HEK293 (cell line): ENCODE measurements at regions not wholly inside any gene's neighbourhood (a gene's known extent, or its start where the extent isn't known, plus 50 kb on each side); places are given as distances from the start of the nearest gene placed in this dataset.

Experiments used
- CTCF ChIA-PET: fragments of 350-600 bp; formaldehyde crosslinking; extraction: SDS; loops from one replicate; lab custom pipeline; 2021; ENCODE audit warnings: antibody characterized with exemption; lab: Yijun Ruan, JAX
- POLR2A ChIA-PET: fragments of 300-600 bp; formaldehyde crosslinking; extraction: SDS; loops from one replicate; lab custom pipeline; 2020; ENCODE audit warnings: antibody characterized with exemption, inconsistent platforms; lab: Yijun Ruan, JAX
- H3K27ac ChIP-seq: fragments of 200-500 bp; sonication (Bioruptor generic); 2 replicates; pipeline ENCODE4 v1.5.1; 2014; ENCODE audit warnings: low read depth, low read length, control low read depth, inconsistent platforms; ENCODE audit errors: extremely low read depth
- H3K36me3 ChIP-seq, 2 experiments: fragments of 200-500 bp in 1 of 2; sonication (Bioruptor generic) in 1 of 2; 1 replicate in 1 of 2; 2 replicates in 1 of 2; pipeline ENCODE4 v1.5.1; 2014 to 2017; ENCODE audit warnings: inconsistent platforms in 2 of 2, low read length in 2 of 2; ENCODE audit not compliant: control insufficient read depth in 2 of 2, insufficient read depth in 1 of 2
- H3K4me1 ChIP-seq: fragments of 200-500 bp; sonication (Bioruptor generic); 2 replicates; pipeline ENCODE4 v1.5.1; 2014; ENCODE audit warnings: mild to moderate bottlenecking, low read length, inconsistent platforms; ENCODE audit not compliant: control insufficient read depth, insufficient read depth
- H3K4me3 ChIP-seq: 2 replicates; pipeline ENCODE4 v1.5.1; 2011; ENCODE audit warnings: low read depth, mild to moderate bottlenecking, control low read depth, low read length, moderate library complexity
- H3K9me3 ChIP-seq: fragments of 200-500 bp; sonication (Bioruptor generic); 2 replicates; pipeline ENCODE4 v1.5.1; 2014; ENCODE audit warnings: low read depth, low read length, inconsistent platforms; ENCODE audit not compliant: control insufficient read depth, insufficient read depth
- GFI1B ChIP-seq: fragments of 450-650 bp; formaldehyde crosslinking; IDR thresholded peaks from 2 replicates; pipeline ENCODE4 v1.5.1; 2016; ENCODE audit warnings: missing biosample characterization, missing genetic modification characterization
- GLIS2 ChIP-seq: fragments of 450-650 bp; formaldehyde crosslinking; IDR thresholded peaks from 2 replicates; pipeline ENCODE4 v1.5.1; 2016; ENCODE audit warnings: missing biosample characterization, missing genetic modification characterization
- HOXA7 ChIP-seq: sonication (generic); formaldehyde crosslinking; IDR thresholded peaks from 2 replicates; pipeline ENCODE4 v1.8.1; 2022; ENCODE audit warnings: missing genetic modification reagents, borderline replicate concordance
- KLF9 ChIP-seq: fragments of 450-650 bp; formaldehyde crosslinking; IDR thresholded peaks from 2 replicates; pipeline ENCODE4 v1.5.1; 2016; ENCODE audit warnings: missing biosample characterization, missing genetic modification characterization, low read depth
- REPIN1 ChIP-seq: fragments of 450-650 bp; formaldehyde crosslinking; IDR thresholded peaks from 2 replicates; pipeline ENCODE4 v1.5.1; 2017; ENCODE audit warnings: missing biosample characterization, missing genetic modification characterization, low read depth
- SP2 ChIP-seq: fragments of 450-650 bp; formaldehyde crosslinking; IDR thresholded peaks from 2 replicates; pipeline ENCODE4 v1.5.1; 2016; ENCODE audit warnings: missing biosample characterization, missing genetic modification characterization
- WT1 ChIP-seq: fragments of 450-650 bp; formaldehyde crosslinking; IDR thresholded peaks from 2 replicates; pipeline ENCODE4 v1.5.1; 2016; ENCODE audit warnings: missing biosample characterization, missing genetic modification characterization
- YY1 ChIP-seq: fragments of 450-650 bp; formaldehyde crosslinking; IDR thresholded peaks from 2 replicates; pipeline ENCODE4 v1.5.1; 2018; ENCODE audit warnings: missing biosample characterization, missing genetic modification characterization
- ZBTB17 ChIP-seq: fragments of 450-650 bp; formaldehyde crosslinking; IDR thresholded peaks from 2 replicates; pipeline ENCODE4 v1.5.1; 2016; ENCODE audit warnings: missing biosample characterization, missing genetic modification characterization
- ZBTB48 ChIP-seq: fragments of 450-650 bp; formaldehyde crosslinking; IDR thresholded peaks from 2 replicates; pipeline ENCODE4 v1.5.1; 2016; ENCODE audit warnings: missing biosample characterization, missing genetic modification characterization
- ZFP37 ChIP-seq: fragments of 450-650 bp; formaldehyde crosslinking; IDR thresholded peaks from 2 replicates; pipeline ENCODE4 v1.5.1; 2016; ENCODE audit warnings: missing biosample characterization, missing genetic modification characterization
- ZNF121 ChIP-seq: fragments of 450-650 bp; formaldehyde crosslinking; IDR thresholded peaks from 2 replicates; pipeline ENCODE4 v1.5.1; 2016; ENCODE audit warnings: missing biosample characterization, missing genetic modification characterization
- ZNF138 ChIP-seq: fragments of 450-650 bp; formaldehyde crosslinking; IDR thresholded peaks from 2 replicates; pipeline ENCODE4 v1.5.1; 2016; ENCODE audit warnings: missing biosample characterization, missing genetic modification characterization, borderline replicate concordance
- ZNF155 ChIP-seq: fragments of 450-650 bp; formaldehyde crosslinking; IDR thresholded peaks from 2 replicates; pipeline ENCODE4 v1.5.1; 2016; ENCODE audit warnings: missing biosample characterization, missing genetic modification characterization
- ZNF280D ChIP-seq: fragments of 450-650 bp; formaldehyde crosslinking; IDR thresholded peaks from 2 replicates; pipeline ENCODE4 v1.5.1; 2016; ENCODE audit warnings: missing biosample characterization, missing genetic modification characterization
- ZNF302 ChIP-seq: fragments of 450-650 bp; formaldehyde crosslinking; IDR thresholded peaks from 2 replicates; pipeline ENCODE4 v1.5.1; 2016; ENCODE audit warnings: missing biosample characterization, missing genetic modification characterization, low read depth
- ZNF311 ChIP-seq: fragments of 450-650 bp; formaldehyde crosslinking; IDR thresholded peaks from 2 replicates; pipeline ENCODE4 v1.5.1; 2017; ENCODE audit warnings: missing biosample characterization, missing genetic modification characterization, borderline replicate concordance
- ZNF354C ChIP-seq: fragments of 450-650 bp; formaldehyde crosslinking; IDR thresholded peaks from 2 replicates; pipeline ENCODE4 v1.5.1; 2016; ENCODE audit warnings: missing biosample characterization, missing genetic modification characterization, low read depth, borderline replicate concordance
- ZNF394 ChIP-seq: fragments of 450-650 bp; formaldehyde crosslinking; IDR thresholded peaks from 2 replicates; pipeline ENCODE4 v1.5.1; 2016; ENCODE audit warnings: missing biosample characterization, missing genetic modification characterization, mild to moderate bottlenecking, moderate library complexity, borderline replicate concordance
- ZNF426 ChIP-seq: fragments of 450-650 bp; formaldehyde crosslinking; IDR thresholded peaks from 2 replicates; pipeline ENCODE4 v1.5.1; 2017; ENCODE audit warnings: missing biosample characterization, missing genetic modification characterization, mild to moderate bottlenecking, inconsistent platforms, moderate library complexity
- ZNF473 ChIP-seq: fragments of 450-650 bp; formaldehyde crosslinking; IDR thresholded peaks from 2 replicates; pipeline ENCODE4 v1.5.1; 2017; ENCODE audit warnings: missing biosample characterization, missing genetic modification characterization
- ZNF513 ChIP-seq: fragments of 450-650 bp; IDR thresholded peaks from 2 replicates; pipeline ENCODE4 v1.5.1; 2018; ENCODE audit warnings: missing biosample characterization, missing genetic modification characterization
- ZNF560 ChIP-seq: fragments of 450-650 bp; formaldehyde crosslinking; IDR thresholded peaks from 2 replicates; pipeline ENCODE4 v1.5.1; 2017; ENCODE audit warnings: missing biosample characterization, missing genetic modification characterization, borderline replicate concordance
- ZNF580 ChIP-seq: fragments of 450-650 bp; formaldehyde crosslinking; IDR thresholded peaks from 2 replicates; pipeline ENCODE4 v1.5.1; 2016; ENCODE audit warnings: missing biosample characterization, missing genetic modification characterization
- ZNF624 ChIP-seq: fragments of 450-650 bp; formaldehyde crosslinking; IDR thresholded peaks from 2 replicates; pipeline ENCODE4 v1.5.1; 2017; ENCODE audit warnings: missing biosample characterization, missing genetic modification characterization
- ZNF76 ChIP-seq: fragments of 450-650 bp; formaldehyde crosslinking; IDR thresholded peaks from 2 replicates; pipeline ENCODE4; 2016; ENCODE audit warnings: low read depth, missing biosample characterization, missing genetic modification characterization, borderline replicate concordance
- ZNF768 ChIP-seq: fragments of 450-650 bp; formaldehyde crosslinking; IDR thresholded peaks from 2 replicates; pipeline ENCODE4 v1.5.1; 2018; ENCODE audit warnings: missing biosample characterization, mild to moderate bottlenecking, missing genetic modification characterization
- ZNF785 ChIP-seq: fragments of 450-650 bp; formaldehyde crosslinking; IDR thresholded peaks from 2 replicates; pipeline ENCODE4 v1.5.1; 2016; ENCODE audit warnings: missing biosample characterization, missing genetic modification characterization
- ZSCAN30 ChIP-seq: fragments of 450-650 bp; IDR thresholded peaks from 2 replicates; pipeline ENCODE4 v1.5.1; 2018; ENCODE audit warnings: missing biosample characterization, mild to moderate bottlenecking, missing genetic modification characterization, moderate library complexity
- ZSCAN5A ChIP-seq: fragments of 450-650 bp; formaldehyde crosslinking; IDR thresholded peaks from 2 replicates; pipeline ENCODE4 v1.5.1; 2016; ENCODE audit warnings: missing biosample characterization, missing genetic modification characterization
- ZXDB ChIP-seq: fragments of 450-650 bp; formaldehyde crosslinking; IDR thresholded peaks from 2 replicates; pipeline ENCODE4 v1.5.1; 2016; ENCODE audit warnings: missing biosample characterization, missing genetic modification characterization

- no peaks in the 10 kb centered on the region for H3K4me1 ChIP-seq
- H3K27ac ChIP-seq, result no peak overlapping the region
- CTCF ChIA-PET, result no interaction called here
- TF ChIP-seq GFI1B (no peak), ZBTB48 (tag by site-specific recombination) (no peak), ZNF473 (tag by site-specific recombination) (no peak), KLF9 (tag by site-specific recombination) (no peak), ZNF280D (no peak), ZFP37 (tag by site-specific recombination) (no peak), ZNF76 (tag by site-specific recombination) (no peak), ZNF580 (tag by site-specific recombination) (no peak), ZNF785 (no peak), ZNF155 (tag by site-specific recombination) (no peak), GLIS2 (tag by site-specific recombination) (no peak), ZNF624 (tag by site-specific recombination) (no peak), ZNF311 (tag by site-specific recombination) (no peak), ZNF426 (tag by site-specific recombination) (no peak), YY1 (no peak), ZSCAN30 (tag by site-specific recombination) (no peak), ZNF302 (tag by site-specific recombination) (no peak), ZBTB17 (tag by site-specific recombination) (no peak), ZNF768 (tag by site-specific recombination) (no peak), ZNF121 (tag by site-specific recombination) (no peak)
- POLR2A ChIA-PET, result no interaction called here
- no peaks in the 10 kb centered on the region for H3K36me3 ChIP-seq
- H3K4me3 ChIP-seq, result no peak overlapping the region
- H3K9me3 ChIP-seq, result no peaks in the 10 kb centered on the region
These were observed 138.6 kb upstream of the TRHDE start for GRCh38 chr12:72133497-72134055.

GRCh38 chr12:72134246-72135020 lies 137.7 kb upstream of the TRHDE start:
- no peak overlapping the region for H3K27ac ChIP-seq
- H3K4me1 ChIP-seq, result no peaks in the 10 kb centered on the region
- POLR2A ChIA-PET, result no interaction called here
- H3K9me3 ChIP-seq, result no peaks in the 10 kb centered on the region
- CTCF ChIA-PET, result interaction anchor here (0.7 kb wide), 1 partner anchor 332 kb away, joined by 3 read pairs; no protein-coding TSS in a partner anchor
- TF ChIP-seq ZXDB (tag by site-specific recombination), result no peak
- TF ChIP-seq HOXA7 (CRISPR knock-in tag), result no peak
- TF ChIP-seq ZNF354C (tag by site-specific recombination), result no peak
- TF ChIP-seq ZNF138 (tag by site-specific recombination), result no peak
- TF ChIP-seq ZNF560, result no peak
- TF ChIP-seq ZNF76 (tag by site-specific recombination), result no peak
- no peak for TF ChIP-seq WT1 (tag by site-specific recombination)
- TF ChIP-seq SP2 (tag by site-specific recombination), result no peak
- no peak for TF ChIP-seq ZNF513
- no peak for TF ChIP-seq ZNF394 (tag by site-specific recombination)
- no peak for TF ChIP-seq REPIN1 (tag by site-specific recombination)
- TF ChIP-seq ZSCAN5A (tag by site-specific recombination), result no peak
- H3K4me3 ChIP-seq, result no peak overlapping the region
- no peaks in the 10 kb centered on the region for H3K36me3 ChIP-seq
